COR-L47 (cell line): ENCODE measurements at regions not wholly inside any gene's neighbourhood (a gene's known extent, or its start where the extent isn't known, plus 50 kb on each side); places are given as distances from the start of the nearest gene placed in this dataset.

Source experiments
- DNase-seq: peaks from one replicate; lab custom pipeline; 2025; lab: John Stamatoyannopoulos, UW

- DNase-seq: no peak
Observed at GRCh38 chr5:27276119-27276518, 237.7 kb upstream of the CDH9 start.

- DNase-seq: no peak
Observed at GRCh38 chr5:27275345-27275744, 237.0 kb upstream of the CDH9 start.

- DNase-seq: no peak
Observed at GRCh38 chr5:27269766-27270165, 231.4 kb upstream of the CDH9 start.

GRCh38 chr5:27267209-27267824, 228.9 kb upstream of the CDH9 start:
- no peak for DNase-seq

GRCh38 chr5:27266184-27266583, 227.8 kb upstream of the CDH9 start:
- DNase-seq: no peak

- no peak for DNase-seq
Observed at GRCh38 chr5:27257696-27258095, 219.3 kb upstream of the CDH9 start.

GRCh38 chr5:27252911-27253310, 214.5 kb upstream of the CDH9 start:
- no peak for DNase-seq

GRCh38 chr5:27242258-27242626, 203.9 kb upstream of the CDH9 start:
- DNase-seq: no peak

GRCh38 chr5:27241564-27242257, 203.3 kb upstream of the CDH9 start:
- no peak for DNase-seq

GRCh38 chr5:27240791-27241190, 202.4 kb upstream of the CDH9 start:
- DNase-seq: no peak

- DNase-seq: no peak
Observed at GRCh38 chr5:27234916-27235315, 196.5 kb upstream of the CDH9 start.

GRCh38 chr5:27221410-27221809, 183.0 kb upstream of the CDH9 start:
- DNase-seq: no peak

GRCh38 chr5:27220752-27221151, 182.4 kb upstream of the CDH9 start:
- no peak for DNase-seq

GRCh38 chr5:27217977-27218376, 179.6 kb upstream of the CDH9 start:
- no peak for DNase-seq

GRCh38 chr5:27217155-27217956, 179.0 kb upstream of the CDH9 start:
- DNase-seq: no peak

GRCh38 chr5:27216367-27216950, 178.1 kb upstream of the CDH9 start:
- no peak for DNase-seq

- no peak for DNase-seq
Observed at GRCh38 chr5:27208051-27208450, 169.7 kb upstream of the CDH9 start.

- no peak for DNase-seq
Observed at GRCh38 chr5:27191786-27192510, 153.6 kb upstream of the CDH9 start.

- DNase-seq: no peak
Observed at GRCh38 chr5:27172693-27173092, 134.3 kb upstream of the CDH9 start.

GRCh38 chr5:27171761-27172261, 133.4 kb upstream of the CDH9 start:
- no peak for DNase-seq

- no peak for DNase-seq
Observed at GRCh38 chr5:27158775-27159174, 120.4 kb upstream of the CDH9 start.

- DNase-seq: no peak
Observed at GRCh38 chr5:27158171-27158570, 119.8 kb upstream of the CDH9 start.
